ENCODE measurements at regions not wholly inside any gene's neighbourhood (a gene's known extent, or its start where the extent isn't known, plus 50 kb on each side); places are given as distances from the start of the nearest gene placed in this dataset.

GRCh38 chr13:20288561-20288960 is 56.4 kb upstream of the GJB6 start:
- ATAC-seq (ENCODE audit: low FRiP score in 2 of 2), result no peak
- TF ChIP-seq CTCF (IDR thresholded peaks at IDR 0.05) (no peak), POLR2A (IDR thresholded peaks at IDR 0.05) (no peak), EP300 (IDR thresholded peaks at IDR 0.05) (no peak)
- Histone ChIP-seq H3K4me1 (no peaks in the 10 kb centered on the region), H3K4me3 (no peak overlapping the region), H3K27me3 (no peaks in the 10 kb centered on the region), H3K36me3 (no peaks in the 10 kb centered on the region), H3K27ac (no peak overlapping the region), H3K9me3 (peaks cover 6 to 34% (median 25%) of the 10 kb centered on the region in 4 donors)
- 32 to 38% methylated on average over 1 of the region's 1 CpG for WGBS, 2 donors
- DNase-seq, result no peak

GRCh38 chr13:20287976-20288375 is 55.9 kb upstream of the GJB6 start:
- DNase-seq (no peak), ATAC-seq (ENCODE audit: low FRiP score in 2 of 2) (no peak)
- Histone ChIP-seq H3K36me3 (no peaks in the 10 kb centered on the region), H3K4me1 (no peaks in the 10 kb centered on the region), H3K27ac (no peak overlapping the region), H3K27me3 (no peaks in the 10 kb centered on the region), H3K4me3 (no peak overlapping the region), H3K9me3 (peaks cover 10 to 40% (median 31%) of the 10 kb centered on the region in 4 donors)
- 53 to 59% methylated on average over 1 of the region's 1 CpG for WGBS, 2 donors
- TF ChIP-seq POLR2AphosphoS5 (IDR thresholded peaks at IDR 0.05) (no peak), CTCF (IDR thresholded peaks at IDR 0.05) (no peak), POLR2A (IDR thresholded peaks at IDR 0.05) (no peak), EP300 (IDR thresholded peaks at IDR 0.05) (no peak)

- no peaks in the 10 kb centered on the region for H3K36me3 ChIP-seq
- ATAC-seq (ENCODE audit: low FRiP score in 2 of 2), result no peak
- no peaks in the 10 kb centered on the region for H3K27me3 ChIP-seq
- no peak overlapping the region for H3K4me3 ChIP-seq
- H3K27ac ChIP-seq, result no peak overlapping the region
- H3K4me1 ChIP-seq, result no peaks in the 10 kb centered on the region
- TF ChIP-seq POLR2AphosphoS5 (IDR thresholded peaks at IDR 0.05) (no peak), CTCF (IDR thresholded peaks at IDR 0.05) (no peak), POLR2A (IDR thresholded peaks at IDR 0.05) (no peak), EP300 (IDR thresholded peaks at IDR 0.05) (no peak)
- DNase-seq, result no peak
- H3K9me3 ChIP-seq, result peaks cover 13 to 52% (median 40%) of the 10 kb centered on the region in 4 donors
- WGBS, 2 donors, result 78 to 91% methylated on average over 2 of the region's 2 CpGs
Measured at GRCh38 chr13:20285530-20285929, 53.4 kb upstream of the GJB6 start.
